Muscle of back (tissue), 3 donors: ENCODE measurements at regions not wholly inside any gene's neighbourhood (a gene's known extent, or its start where the extent isn't known, plus 50 kb on each side); places are given as distances from the start of the nearest gene placed in this dataset.
A peak's percentile ranks its signal among the peaks of the same experiment; 100 is the strongest.

Experiments
- DNase-seq, 3 donors: peaks; one replicate each; pipeline versions ENCODE4 v3.0.0 to v3.0.0-alpha.2; 2013

GRCh38 chr6:140602431-140603248, 1228.2 kb upstream of the CITED2 start:
- no peak for DNase-seq

GRCh38 chr6:140601021-140601808, 1226.8 kb upstream of the CITED2 start:
- no peak for DNase-seq

- peak in 2 of 3 donors; percentile 44 to 53 for DNase-seq
These were observed 1225.5 kb upstream of the CITED2 start for GRCh38 chr6:140599916-140600315.

GRCh38 chr6:140597181-140597580, 1222.7 kb upstream of the CITED2 start:
- no peak for DNase-seq

GRCh38 chr6:140594806-140595128, 1220.3 kb upstream of the CITED2 start:
- no peak for DNase-seq

GRCh38 chr6:140592877-140593276, 1218.4 kb upstream of the CITED2 start:
- no peak for DNase-seq

- DNase-seq = no peak
These were observed 1216.2 kb upstream of the CITED2 start for GRCh38 chr6:140590641-140591040.

- no peak for DNase-seq
These were observed 1212.1 kb upstream of the CITED2 start for GRCh38 chr6:140586426-140587061.

GRCh38 chr6:140581601-140582000, 1207.2 kb upstream of the CITED2 start:
- no peak for DNase-seq

- no peak for DNase-seq
These were observed 1205.5 kb upstream of the CITED2 start for GRCh38 chr6:140579918-140580317.

- no peak for DNase-seq
These were observed 1201.6 kb upstream of the CITED2 start for GRCh38 chr6:140576004-140576555.

GRCh38 chr6:140572867-140573266, 1198.4 kb upstream of the CITED2 start:
- DNase-seq = no peak

GRCh38 chr6:140572129-140572528, 1197.7 kb upstream of the CITED2 start:
- DNase-seq = peak; percentile 9 to 94 (median 37)

- DNase-seq = peak in 1 of 3 donors; percentile 79
These were observed 1196.7 kb upstream of the CITED2 start for GRCh38 chr6:140571145-140571544.

- DNase-seq = peak; percentile 10 to 39 (median 21)
These were observed 1193.0 kb upstream of the CITED2 start for GRCh38 chr6:140567466-140567865.

- DNase-seq = peak; percentile 38 to 63 (median 63)
These were observed 1192.4 kb upstream of the CITED2 start for GRCh38 chr6:140566781-140567277.

GRCh38 chr6:140563728-140564127, 1189.3 kb upstream of the CITED2 start:
- DNase-seq = no peak

GRCh38 chr6:140561701-140562100, 1187.3 kb upstream of the CITED2 start:
- DNase-seq = no peak

- DNase-seq = no peak
These were observed 1186.2 kb upstream of the CITED2 start for GRCh38 chr6:140560671-140561070.

- DNase-seq = no peak
These were observed 1185.0 kb upstream of the CITED2 start for GRCh38 chr6:140559458-140559857.

GRCh38 chr6:140554421-140554820, 1180.0 kb upstream of the CITED2 start:
- no peak for DNase-seq

- no peak for DNase-seq
These were observed 1173.9 kb upstream of the CITED2 start for GRCh38 chr6:140548366-140548765.
